Fibroblast of skin of scalp (primary cell): ENCODE measurements at regions not wholly inside any gene's neighbourhood (a gene's known extent, or its start where the extent isn't known, plus 50 kb on each side); places are given as distances from the start of the nearest gene placed in this dataset.

Experiments used
- DNase-seq: peaks from one replicate; pipeline ENCODE4 v3.0.0-alpha.2; 2013

GRCh38 chr10:128429835-128430513 is 303.8 kb upstream of the MKI67 start:
- no peak for DNase-seq

DNA sequence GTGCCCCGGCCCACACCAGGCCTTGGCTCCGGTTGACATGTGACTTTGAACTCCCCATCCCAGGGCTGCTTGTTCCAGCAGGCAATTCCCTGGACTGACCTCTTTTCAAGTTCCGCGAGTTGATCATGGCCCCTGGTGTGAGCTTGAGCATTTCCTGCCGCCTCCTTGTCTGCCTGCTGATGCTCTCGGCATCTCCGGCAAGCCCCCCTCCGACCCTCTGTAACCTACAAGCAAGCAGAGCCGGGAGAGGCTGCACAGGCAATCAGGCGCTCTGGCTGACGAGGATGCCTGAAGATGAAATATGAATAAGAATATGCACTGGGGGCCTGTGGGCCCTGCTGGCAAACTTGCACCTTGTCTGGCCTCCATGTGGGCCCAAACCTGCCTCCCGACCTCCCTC is 304.9 kb upstream of the MKI67 start:
- DNase-seq: no peak

GRCh38 chr10:128431506-128431905 is 305.3 kb upstream of the MKI67 start:
- DNase-seq: no peak

DNA sequence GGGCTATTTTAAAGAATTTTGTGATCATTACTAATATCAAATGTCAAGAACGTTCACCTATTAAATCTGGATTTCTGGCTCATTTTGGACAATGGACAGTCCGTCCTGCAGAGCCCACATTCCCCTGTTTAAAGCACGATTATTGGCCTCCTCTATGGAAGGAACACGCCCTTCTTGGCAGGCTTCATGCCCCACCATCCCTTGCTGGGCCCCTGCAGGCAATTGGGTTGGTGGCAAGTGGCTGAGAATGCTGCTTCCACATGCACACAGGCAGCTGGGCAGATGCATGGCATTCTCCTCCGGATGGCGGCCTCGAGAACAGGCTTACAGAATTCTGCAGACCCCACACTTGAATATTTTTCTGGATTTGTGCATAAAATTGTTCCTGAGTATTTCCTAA is 305.8 kb upstream of the MKI67 start:
- DNase-seq: no peak

DNA sequence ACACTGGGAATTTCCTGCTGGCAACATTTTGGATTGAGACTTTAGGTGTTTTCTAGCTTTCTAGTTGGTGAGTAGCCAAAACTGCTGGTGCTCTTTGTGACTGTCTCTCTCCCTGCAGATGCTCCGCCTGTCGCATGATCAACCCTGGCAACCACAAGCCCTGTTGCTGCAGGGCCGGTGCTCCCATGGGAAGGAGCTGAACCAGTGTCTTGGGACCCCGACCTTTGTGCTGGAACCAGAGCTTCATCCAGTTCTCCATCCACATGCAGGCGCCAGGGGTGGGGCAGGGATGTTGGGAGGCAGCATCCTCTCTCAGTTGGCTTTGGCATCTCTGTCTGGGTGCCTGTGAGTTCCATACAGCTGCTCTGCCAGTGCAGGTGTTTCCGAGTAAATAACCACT is 306.2 kb upstream of the MKI67 start:
- DNase-seq: no peak

DNA sequence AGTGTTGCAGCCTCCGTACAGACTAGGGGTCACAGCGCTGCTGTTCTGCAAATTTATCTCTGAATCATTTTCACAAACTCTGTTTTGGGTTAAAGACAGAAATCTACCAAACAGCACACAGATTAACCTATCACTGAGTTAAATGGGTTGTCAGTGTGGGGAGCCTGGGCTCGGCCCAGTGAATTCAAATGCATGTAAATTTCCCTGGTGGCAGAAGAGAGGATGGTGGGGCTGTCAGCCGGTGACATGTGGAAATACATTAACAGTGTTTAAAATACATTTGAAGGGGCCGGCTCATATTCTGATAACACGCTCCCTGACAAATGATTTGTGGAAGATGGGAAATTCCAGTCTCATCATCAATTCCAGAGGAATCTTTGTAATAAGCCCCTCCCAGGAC is 309.6 kb upstream of the MKI67 start:
- no peak for DNase-seq

- DNase-seq: no peak
Observed at GRCh38 chr10:128437786-128438345, 311.6 kb upstream of the MKI67 start.

GRCh38 chr10:128438417-128439063 is 312.3 kb upstream of the MKI67 start:
- no peak for DNase-seq

DNA sequence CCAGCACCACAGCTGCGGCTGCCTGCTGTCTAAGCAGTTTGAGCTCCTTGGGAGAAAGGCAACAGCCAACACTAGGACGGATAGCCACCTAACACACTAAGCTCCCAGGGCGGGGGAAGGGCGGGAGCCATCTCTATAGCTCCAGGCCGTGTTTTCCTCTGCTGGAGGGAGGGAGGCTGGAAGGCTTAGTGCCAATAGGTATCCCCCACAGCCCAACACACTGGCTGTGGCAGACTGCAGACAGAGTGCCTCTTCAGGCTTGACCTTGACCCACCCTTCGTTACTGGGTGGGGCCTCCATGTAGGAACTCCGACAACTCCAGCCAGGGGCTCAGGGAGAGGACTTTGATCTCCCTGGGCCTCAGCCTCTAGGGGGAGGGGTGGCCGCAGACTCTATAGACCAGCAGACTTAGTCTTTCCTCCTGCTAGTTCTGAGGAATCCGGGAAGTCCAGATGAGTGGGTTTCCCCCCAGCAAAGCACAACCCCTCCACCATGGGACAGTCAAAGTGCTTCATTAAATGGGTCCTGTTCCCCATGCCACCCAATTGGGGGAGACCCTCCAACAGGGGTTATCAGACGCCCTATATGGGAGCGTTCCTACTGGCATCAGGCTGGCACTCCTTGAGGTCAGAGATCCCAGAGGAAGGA is 314.4 kb upstream of the MKI67 start:
- no peak for DNase-seq

GRCh38 chr10:128443925-128444518 is 317.8 kb upstream of the MKI67 start:
- no peak for DNase-seq

- DNase-seq: no peak
Observed at GRCh38 chr10:128448796-128449195, 322.6 kb upstream of the MKI67 start.

DNA sequence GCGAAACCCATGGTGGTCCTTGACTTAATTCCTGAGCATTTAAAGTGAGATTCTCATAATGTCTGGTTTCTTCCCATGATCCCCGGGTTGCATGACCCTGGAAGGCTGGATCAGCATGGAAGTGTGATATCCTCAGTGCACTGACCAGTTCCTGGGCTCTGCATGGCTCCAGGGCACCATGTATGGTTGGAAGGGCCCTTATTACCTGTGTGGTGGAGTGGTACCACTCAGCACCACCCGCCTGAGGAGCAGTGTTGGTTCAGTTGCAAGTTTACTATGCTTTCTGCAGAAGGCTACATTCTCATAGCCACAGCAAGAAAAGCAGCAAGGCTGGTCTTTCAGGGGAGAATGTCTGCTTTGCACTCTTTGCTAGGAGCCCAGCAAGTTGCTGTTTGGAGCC is 325.7 kb upstream of the MKI67 start:
- no peak for DNase-seq

DNA sequence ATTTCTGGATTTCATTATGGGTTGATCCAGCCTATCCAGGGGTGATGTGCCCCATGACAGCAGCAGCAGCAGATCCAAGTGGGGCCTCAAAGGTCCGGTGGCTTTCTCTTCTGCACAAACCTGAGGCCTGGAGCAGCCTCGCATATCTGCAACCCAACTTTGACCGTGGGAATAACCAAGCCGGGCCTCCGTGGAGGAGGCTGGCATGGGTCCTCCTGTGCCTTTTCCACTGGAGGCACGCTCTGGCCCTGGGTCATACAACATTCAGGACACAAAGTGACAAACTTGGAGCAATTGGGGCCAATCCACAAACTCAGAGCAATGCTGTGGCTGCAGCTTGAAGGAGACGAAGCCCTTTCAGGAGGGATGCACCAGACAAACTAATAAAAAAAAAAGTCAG is 330.0 kb upstream of the MKI67 start:
- DNase-seq: no peak

DNA sequence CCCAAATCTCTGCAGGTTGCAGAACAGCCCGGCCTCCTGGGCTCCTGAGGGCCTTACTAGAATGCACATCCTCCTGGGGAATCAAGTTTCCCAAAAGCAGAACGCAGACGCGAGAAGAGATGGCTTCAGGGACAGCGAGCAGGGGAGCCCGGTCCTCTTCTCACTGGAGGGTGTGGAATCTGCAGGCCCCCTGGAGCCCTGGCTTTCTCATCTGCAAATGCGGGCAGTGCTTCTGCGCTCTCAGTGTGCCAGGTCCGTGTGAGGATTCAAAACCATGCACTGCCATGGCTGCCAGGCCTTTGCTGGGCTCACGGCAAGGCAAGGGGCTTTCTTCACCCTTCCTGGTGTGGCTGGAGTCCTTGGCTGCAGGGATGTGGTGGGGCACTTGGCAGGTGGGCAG is 330.9 kb upstream of the MKI67 start:
- no peak for DNase-seq

- no peak for DNase-seq
Observed at GRCh38 chr10:128461991-128462390, 335.8 kb upstream of the MKI67 start.

DNA sequence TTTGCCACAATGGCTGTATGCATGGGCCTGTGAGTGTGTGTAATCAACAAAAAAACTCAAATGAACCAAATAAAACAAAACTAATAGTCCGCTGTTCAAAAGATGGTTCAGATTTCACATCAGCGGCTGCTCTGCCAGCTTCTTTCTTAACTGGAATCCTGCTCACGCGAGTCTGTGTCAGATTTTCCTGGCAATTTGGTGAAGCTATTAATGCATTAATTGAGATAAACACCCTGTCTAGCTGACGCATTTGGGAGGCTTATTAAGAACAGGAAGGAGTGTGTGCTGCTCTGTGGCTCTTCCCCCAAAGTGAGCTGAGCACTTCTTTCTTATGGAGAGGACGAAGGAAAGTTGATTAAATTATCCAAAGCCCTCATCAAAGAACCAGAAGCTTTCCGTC is 336.6 kb upstream of the MKI67 start:
- no peak for DNase-seq

GRCh38 chr10:128463991-128464760 is 338.0 kb upstream of the MKI67 start:
- peak; percentile 31 for DNase-seq

DNA sequence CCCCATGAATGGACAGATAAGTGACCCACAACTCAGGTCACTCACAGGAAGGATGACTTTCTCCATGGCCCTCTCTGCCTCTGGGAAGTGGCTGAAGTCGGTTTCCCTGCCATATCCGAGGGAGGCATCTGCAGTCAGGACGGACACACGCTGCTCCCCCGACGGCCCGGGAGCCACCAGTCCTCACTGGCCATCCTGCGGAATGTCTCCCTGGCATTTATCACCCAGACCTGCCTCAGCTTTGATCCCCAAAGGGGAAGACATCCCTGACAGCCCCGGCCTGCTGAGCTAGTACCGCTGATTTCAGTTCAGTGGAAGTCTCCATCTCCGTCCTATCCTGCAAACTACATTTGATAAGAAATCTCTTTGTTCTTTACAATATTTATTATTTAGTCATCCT is 339.5 kb upstream of the MKI67 start:
- DNase-seq: no peak

DNA sequence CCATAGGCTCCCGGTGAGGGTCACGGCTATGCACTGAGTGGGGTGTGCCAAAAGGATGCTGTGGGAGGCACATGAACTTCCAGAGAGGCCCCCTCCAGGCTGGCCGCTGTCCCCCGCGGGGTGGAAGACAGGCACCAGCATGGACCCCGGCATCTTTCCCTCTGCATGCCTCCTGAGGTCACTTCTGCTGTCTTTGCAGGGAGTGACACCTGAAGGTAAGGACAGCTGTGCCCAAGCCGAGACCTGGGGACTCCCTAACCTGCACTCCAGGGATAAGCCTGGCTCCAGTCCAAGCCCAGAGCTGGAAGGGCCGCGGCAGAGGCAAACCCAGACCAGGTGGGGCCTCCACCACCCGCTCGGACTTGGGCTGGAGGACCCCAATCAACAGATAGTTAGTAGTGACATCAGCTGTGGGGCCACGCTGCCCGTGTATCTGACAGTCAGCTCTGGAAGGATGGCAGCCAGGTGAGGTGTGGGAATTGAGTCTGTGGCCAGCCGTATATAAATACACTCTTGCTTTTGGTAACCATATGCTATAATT is 340.7 kb upstream of the MKI67 start:
- DNase-seq: no peak

DNA sequence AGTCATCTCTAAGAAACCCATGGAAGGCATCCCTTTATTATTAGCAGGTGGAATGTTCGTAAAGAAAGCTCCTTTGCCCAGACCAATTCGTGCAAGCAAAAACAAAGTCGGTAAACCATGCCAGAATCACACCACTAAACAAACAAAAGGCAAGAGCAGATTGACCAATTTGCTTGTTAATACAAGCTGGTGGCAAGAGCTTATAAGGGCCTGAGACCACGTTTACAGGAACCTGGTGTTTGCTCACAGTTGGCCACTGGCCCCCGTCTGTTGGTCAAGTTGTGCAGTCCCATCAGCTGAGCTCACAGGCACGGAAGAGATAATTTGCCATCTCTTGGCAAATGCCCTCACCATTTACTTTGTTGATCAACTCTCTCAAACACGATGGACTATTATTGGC is 342.2 kb upstream of the MKI67 start:
- DNase-seq: no peak

DNA sequence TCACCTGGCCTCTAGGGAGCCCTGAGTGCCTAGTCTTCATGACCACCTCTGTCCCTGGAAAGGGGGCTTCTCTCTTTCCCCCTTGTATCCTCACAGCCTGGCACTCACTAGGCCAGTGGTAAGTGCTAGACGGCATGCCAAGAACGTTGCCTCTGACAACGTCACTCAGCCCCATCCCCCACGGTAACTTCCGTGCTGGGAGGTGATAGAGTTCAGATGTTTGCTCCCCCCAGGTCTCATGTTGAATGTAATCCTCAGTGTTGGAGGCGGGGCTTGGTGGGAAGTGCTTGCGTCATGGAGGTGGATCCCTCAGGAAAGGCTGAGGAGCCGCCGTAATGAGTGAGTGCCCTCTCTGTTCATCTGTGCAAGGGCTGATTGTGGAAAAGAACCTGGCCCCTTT is 343.3 kb upstream of the MKI67 start:
- DNase-seq: no peak

DNA sequence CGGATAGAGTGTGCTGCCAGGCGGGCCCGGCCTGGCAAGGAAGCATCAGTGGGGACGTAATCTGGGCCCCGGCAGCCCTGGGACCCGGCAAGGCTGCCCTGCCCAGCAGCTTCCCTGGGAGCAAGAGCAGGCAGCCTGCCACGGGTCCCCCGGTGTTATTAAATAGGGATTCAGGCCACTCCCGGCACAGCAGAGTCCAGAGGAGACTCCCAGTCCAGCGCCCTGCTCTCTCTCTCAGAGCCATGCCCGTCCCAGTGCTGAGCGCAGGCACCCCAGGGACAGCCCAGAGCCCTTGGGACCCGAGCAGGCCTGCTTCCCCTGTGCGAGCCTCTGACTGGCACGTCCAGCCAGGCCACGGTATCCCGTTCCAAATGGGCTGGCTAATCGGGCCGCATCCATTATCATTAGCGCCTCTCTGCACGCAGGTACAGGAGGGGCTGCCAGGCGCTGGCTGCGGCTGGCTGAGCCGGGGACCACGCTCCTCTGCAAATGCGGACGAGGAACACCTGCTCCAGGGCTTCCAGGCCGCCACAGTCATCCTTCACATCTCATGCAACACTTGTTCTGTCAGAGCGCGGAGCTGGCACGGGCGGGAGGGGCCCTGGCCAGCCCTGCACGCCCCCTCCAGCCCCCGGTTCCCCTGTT is 344.2 kb upstream of the MKI67 start:
- DNase-seq: no peak
